GM21528 (cell line): ENCODE measurements at regions not wholly inside any gene's neighbourhood (a gene's known extent, or its start where the extent isn't known, plus 50 kb on each side); places are given as distances from the start of the nearest gene placed in this dataset.
"Not testable (repeated sequence)": the region's sequence is repeated elsewhere in the genome, so short reads cannot be mapped to it uniquely, and the experiment has no call there.

Source experiments
- ATAC-seq: cut with Tn5 transposase; IDR thresholded peaks from one replicate; pipeline ENCODE4 v1.9.1; 2021; ENCODE audit warnings: mild to moderate bottlenecking, moderate library complexity; ENCODE audit not compliant: unreplicated experiment, low FRiP score

- no peak for ATAC-seq
Observed at GRCh38 chr10:121310151-121310711, 288.0 kb downstream of the FGFR2 start.

DNA sequence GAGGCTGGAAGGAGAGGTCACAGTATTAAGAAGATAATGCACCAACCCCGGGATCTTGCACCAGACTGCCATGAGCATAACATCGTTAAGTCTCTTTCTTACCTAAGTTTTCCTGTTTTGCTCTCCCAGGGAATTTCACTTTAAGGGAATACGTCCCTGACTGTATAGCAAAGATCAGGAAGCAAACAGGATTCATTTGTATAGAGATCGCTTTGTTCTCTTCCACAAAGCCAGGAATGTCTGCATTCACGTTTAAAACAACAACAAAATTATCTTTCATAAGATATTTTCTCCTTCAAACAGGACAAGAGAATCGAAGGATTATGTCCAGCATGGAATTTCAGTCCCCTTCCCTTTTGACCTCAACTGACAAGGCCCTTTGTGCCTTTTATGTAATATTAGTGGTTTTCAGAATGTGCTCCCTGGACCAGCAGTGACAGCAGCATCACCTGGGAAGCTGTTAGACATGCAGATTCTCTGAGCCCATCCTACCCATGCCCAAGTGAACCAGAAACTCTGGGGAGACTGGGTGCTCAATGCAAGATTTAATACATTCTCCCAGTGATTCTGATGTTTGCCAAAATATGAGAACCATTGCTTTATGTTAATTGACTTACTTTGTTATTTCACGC lies 286.3 kb downstream of the FGFR2 start:
- ATAC-seq, result no peak

- no peak for ATAC-seq
Observed at GRCh38 chr10:121312587-121312986, 285.7 kb downstream of the FGFR2 start.

GRCh38 chr10:121313119-121313875 lies 284.9 kb downstream of the FGFR2 start:
- ATAC-seq, result no peak

GRCh38 chr10:121316432-121316831 lies 281.8 kb downstream of the FGFR2 start:
- ATAC-seq, result no peak

- ATAC-seq, result no peak
Observed at GRCh38 chr10:121317374-121317773, 280.9 kb downstream of the FGFR2 start.

GRCh38 chr10:121322046-121322445 lies 276.2 kb downstream of the FGFR2 start:
- ATAC-seq, result no peak

DNA sequence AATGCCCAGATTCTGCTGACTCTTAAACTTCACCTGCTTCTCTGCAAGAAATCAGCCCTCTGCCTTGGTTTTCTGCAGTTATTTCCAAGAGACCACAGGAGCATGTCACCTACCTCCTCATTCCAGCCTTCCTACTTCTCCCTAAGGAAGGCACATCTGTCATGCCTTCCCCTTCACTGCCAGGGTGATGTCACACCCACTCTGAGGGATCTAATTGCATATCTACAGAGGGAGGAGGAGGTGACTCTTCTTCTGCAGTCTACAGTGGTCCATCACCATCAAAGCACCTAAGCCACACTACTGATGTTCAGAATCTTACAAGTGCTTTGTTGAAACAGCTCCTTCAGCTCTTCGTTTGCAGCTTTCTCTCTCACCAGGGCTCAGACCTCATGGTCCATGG lies 275.5 kb downstream of the FGFR2 start:
- no peak for ATAC-seq

GRCh38 chr10:121323443-121323842 lies 274.8 kb downstream of the FGFR2 start:
- no peak for ATAC-seq

DNA sequence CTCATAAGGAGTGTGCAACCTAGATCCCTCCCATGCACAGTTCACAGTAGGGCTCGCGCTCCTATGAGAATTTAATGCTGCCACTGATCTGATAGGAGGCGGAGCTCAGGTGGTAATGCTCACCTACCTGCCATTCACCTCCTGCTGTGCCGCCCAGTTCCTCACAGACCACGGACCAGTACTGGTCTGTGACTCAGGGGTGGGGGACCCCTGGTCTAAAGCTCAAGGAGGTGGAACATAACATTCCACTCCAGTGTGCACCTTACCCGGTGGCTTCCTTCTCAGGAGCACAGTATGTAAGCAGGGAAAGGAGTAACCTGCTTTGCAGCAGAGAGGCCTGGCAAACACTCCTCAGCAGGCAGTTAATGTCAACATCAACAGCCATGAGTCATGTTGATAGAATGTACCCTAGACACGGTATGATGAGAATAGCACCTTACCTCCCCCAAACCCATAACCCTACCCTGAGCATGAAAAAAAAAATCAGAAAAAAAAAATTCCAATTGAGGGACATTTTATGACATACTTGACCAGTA lies 273.5 kb downstream of the FGFR2 start:
- ATAC-seq, result no peak

DNA sequence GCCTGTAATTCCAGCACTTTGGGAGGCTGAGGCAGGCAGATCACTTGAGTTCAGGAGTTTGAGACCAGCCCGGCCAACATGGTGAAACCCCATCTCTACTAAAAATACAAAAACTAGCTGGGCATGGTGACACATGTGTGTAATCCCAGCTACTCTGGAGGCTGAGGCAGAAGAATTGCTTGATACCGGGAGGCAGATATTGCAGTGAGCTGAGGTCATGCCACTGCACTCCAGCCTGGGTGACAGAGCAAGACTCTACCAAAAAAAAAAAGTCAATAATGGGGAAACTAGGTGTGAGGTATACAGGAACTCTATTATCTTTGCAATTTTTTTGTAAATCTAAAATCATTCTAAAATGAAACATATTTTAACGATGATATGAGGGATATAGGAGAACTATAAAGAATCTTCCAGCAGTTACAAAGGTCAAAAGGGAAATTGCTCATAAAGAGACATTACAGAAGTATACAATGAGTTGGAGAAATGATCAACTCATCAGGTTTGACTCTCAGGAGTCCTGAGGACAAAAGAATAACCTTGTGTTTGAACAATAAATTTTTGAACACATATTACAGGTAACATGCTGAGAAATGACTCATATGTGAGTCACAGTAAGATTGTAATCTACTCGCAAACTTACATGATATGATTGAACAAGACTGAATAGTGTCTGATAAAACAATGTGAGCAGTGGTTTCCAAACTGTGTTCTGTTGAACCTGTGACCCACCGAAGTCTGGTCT lies 272.6 kb downstream of the FGFR2 start:
- no peak for ATAC-seq

DNA sequence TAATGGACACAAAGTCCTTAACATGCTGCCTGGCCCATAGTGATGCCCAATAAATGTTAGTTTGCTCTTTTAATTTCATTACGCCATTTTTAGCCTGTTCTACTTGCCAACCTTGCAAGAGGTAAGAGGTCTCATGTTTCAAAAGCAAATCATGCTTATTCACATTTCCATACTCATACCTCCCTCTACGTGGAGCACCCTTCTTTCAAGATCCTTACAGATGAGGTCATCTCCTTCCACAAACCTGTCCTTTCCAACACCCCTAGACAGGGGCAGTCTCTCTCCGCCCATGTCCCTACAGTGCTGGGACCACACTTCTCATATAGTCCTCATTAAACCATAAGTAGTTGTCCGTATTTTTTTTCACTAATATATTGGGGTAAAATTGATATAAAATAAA lies 271.3 kb downstream of the FGFR2 start:
- ATAC-seq, result no peak

DNA sequence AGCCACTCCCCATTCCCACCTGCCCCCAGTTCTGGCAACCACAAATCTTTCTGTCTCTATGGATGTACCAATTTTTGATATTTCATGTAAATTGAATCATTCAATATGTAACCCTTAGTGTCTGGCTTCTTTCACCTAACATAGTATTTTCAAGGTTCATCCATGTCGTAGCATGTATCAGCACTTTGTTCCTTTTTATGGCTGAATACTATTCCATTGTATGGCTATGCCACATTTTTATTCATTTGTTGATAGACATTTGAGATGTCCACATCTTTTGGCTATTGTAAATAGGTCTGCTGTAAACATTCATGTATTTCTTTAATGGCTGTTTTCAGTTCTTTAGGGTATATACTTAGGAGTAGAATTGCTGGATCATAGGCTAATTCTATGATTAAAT lies 270.5 kb downstream of the FGFR2 start:
- no peak for ATAC-seq

GRCh38 chr10:121329631-121330030 lies 268.6 kb downstream of the FGFR2 start:
- not testable (repeated sequence) for ATAC-seq

- no peak for ATAC-seq
Observed at GRCh38 chr10:121330563-121330962, 267.7 kb downstream of the FGFR2 start.

- no peak for ATAC-seq
Observed at GRCh38 chr10:121332353-121332752, 265.9 kb downstream of the FGFR2 start.

DNA sequence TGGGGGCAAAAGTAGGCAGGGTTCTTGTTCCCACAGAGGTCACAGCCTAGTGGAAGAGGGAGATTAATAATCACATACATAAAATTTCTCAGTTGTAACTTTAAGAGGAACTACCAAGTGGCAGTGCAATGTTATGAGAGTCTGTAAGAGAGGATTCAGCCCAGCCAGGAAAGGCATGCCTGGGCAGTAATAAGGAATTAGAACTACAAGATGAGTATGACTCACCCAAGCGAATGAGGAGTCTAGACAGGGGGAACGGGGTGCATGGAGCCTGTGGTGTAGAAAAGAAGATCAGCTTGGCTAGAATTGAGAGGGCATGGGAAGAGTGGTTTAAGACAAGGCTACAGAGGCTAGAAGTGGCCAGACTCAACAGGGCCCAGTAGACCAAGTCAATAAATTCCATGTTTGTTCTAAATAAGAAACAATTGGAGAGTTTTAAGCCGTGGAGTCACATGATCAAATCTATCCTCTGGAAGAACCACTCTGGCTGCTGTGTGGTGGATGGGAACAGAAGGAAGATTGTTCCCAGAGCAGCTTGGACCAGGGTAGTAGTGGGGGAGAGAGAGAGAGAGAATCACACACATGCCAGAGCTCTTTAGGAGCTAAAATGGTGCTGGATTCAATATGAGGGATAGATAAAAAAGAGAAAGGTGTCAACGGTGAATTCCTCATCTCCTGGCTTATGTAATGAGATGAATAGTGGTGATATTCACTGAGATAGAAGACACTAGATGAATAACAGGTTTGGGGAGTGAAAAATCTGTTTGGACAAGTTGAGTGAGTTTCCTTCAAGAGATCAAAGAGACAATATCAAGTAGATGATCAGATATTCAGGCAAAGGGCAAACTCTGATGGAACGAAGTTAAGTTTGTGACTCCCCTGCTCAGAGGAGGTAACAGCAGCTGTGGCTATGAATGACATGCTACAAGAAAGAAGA lies 265.1 kb downstream of the FGFR2 start:
- ATAC-seq, result no peak

GRCh38 chr10:121335386-121335925 lies 262.8 kb downstream of the FGFR2 start:
- no peak for ATAC-seq

DNA sequence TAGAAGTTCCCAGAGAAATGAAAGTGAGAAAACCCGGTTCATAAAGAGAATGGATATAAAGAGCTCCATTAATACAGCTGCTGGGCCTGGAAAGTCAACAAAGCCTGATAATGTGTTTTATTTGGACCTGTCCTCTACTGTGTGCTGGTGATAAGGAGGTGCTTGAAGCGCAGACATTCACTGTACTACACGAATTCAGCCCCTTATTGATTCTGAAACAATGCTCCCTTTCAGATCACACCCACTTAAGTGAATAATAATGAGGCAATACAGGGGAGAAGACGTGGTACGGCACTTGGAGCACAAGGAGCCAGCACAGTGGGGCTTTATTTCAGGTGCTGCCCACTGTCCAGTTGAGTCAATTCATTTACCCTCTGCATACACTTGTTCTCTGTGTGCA lies 260.8 kb downstream of the FGFR2 start:
- no peak for ATAC-seq
